ENCODE measurements at regions not wholly inside any gene's neighbourhood (a gene's known extent, or its start where the extent isn't known, plus 50 kb on each side); places are given as distances from the start of the nearest gene placed in this dataset.

- Histone ChIP-seq H2BK5ac (ENCODE audit: low read depth, low read length) (no peak overlapping the region), H3K9ac (replicated peaks in 1 of 4; ENCODE audit: extremely low read depth in 1 of 4, low read depth in 3 of 4, low read length in 3 of 4) (no peak overlapping the region), H3K4me2 (ENCODE audit: insufficient read depth in 1 of 2, low read depth in 2 of 2, low read length in 2 of 2) (no peak overlapping the region), H2AK5ac (ENCODE audit: low read depth, low read length) (no peak overlapping the region), H4K5ac (ENCODE audit: insufficient read length, low read depth, low read length) (no peak overlapping the region), H4K20me1 (replicated peaks in 1 of 2; ENCODE audit: control insufficient read depth in 1 of 2, insufficient read depth in 2 of 2, low read length in 2 of 2) (no peaks in the 10 kb centered on the region), H3K4ac (replicated peaks; ENCODE audit: insufficient read length, low read depth, low read length) (no peak overlapping the region), H3K23me2 (ENCODE audit: low read depth, low read length) (no peaks in the 10 kb centered on the region), H2BK15ac (ENCODE audit: low read length) (no peak overlapping the region), H3K9me3 (ENCODE audit: insufficient read depth in 2 of 2, low read depth in 1 of 2, low read length in 1 of 2) (no peaks in the 10 kb centered on the region), H3K79me2 (ENCODE audit: control insufficient read depth in 1 of 2, insufficient read depth in 2 of 2, low read length in 2 of 2) (no peaks in the 10 kb centered on the region), H4K91ac (replicated peaks; ENCODE audit: insufficient read length, low read length) (no peak overlapping the region), H3K56ac (replicated peaks; ENCODE audit: insufficient read length, low read depth, low read length) (no peak overlapping the region), H3K27ac (ENCODE audit: low read depth, low read length) (no peak overlapping the region), H2BK12ac (ENCODE audit: low read depth, low read length) (no peak overlapping the region), H3K27me3 (replicated peaks in 1 of 4; ENCODE audit: control insufficient read depth in 3 of 4, extremely low read depth in 1 of 4, insufficient read depth in 3 of 4, low read length in 3 of 4) (no peaks in the 10 kb centered on the region), H4K8ac (ENCODE audit: extremely low read depth, insufficient read depth, low read length) (no peak overlapping the region), H3K23ac (ENCODE audit: insufficient read length) (no peak overlapping the region), H2AFZ (ENCODE audit: low read length) (no peak overlapping the region), H3K4me1 (replicated peaks in 1 of 4; ENCODE audit: control insufficient read depth in 3 of 4, insufficient read depth in 4 of 4, low read length in 3 of 4) (peaks cover 0 to 6% (median 0%) of the 10 kb centered on the region in 4 experiments; a peak in 1 of 7 replicates), H2BK20ac (ENCODE audit: low read length) (no peak overlapping the region), H3K36me3 (ENCODE audit: control insufficient read depth in 2 of 4, insufficient read depth in 4 of 4, low read length in 3 of 4) (no peaks in the 10 kb centered on the region), H2BK120ac (replicated peaks; ENCODE audit: low read depth, low read length) (no peak overlapping the region), H3K14ac (ENCODE audit: insufficient read length) (no peak overlapping the region), H3K18ac (ENCODE audit: extremely low read depth, low read length) (no peak overlapping the region), H3K79me1 (ENCODE audit: low read depth, low read length) (no peaks in the 10 kb centered on the region), H3K4me3 (ENCODE audit: extremely low read depth in 1 of 4, insufficient read depth in 2 of 4, low read depth in 3 of 4, low read length in 4 of 4) (no peak overlapping the region)
- ChIA-PET CTCF (ENCODE audit: partially characterized antibody) (no interaction called here), POLR2A (ENCODE audit: partially characterized antibody) (no interaction called here)
- no peak for TF ChIP-seq KDM1A (IDR thresholded peaks at IDR 0.05; ENCODE audit: borderline replicate concordance, low read length)
- TF ChIP-seq TEAD4 (IDR thresholded peaks at IDR 0.05; ENCODE audit: low read depth, low read length) = no peak
- no peak for TF ChIP-seq RFX5 (IDR thresholded peaks at IDR 0.05; ENCODE audit: borderline replicate concordance, low read depth, low read length)
- no peak for TF ChIP-seq JUND (IDR thresholded peaks at IDR 0.05; ENCODE audit: low read length)
- TF ChIP-seq USF2 (IDR thresholded peaks at IDR 0.05; ENCODE audit: low read length) = no peak
- TF ChIP-seq ZNF274 (IDR thresholded peaks at IDR 0.05; ENCODE audit: borderline replicate concordance, extremely low read depth, low read length) = no peak
- TF ChIP-seq BCL11A (IDR thresholded peaks at IDR 0.05; ENCODE audit: low read depth in 2 of 2, low read length in 2 of 2) = no peak
- DNase-seq (ENCODE audit: low read depth in 1 of 2, low spot score in 2 of 2) = no peak
- WGBS, 2 experiments (ENCODE audit: extremely low coverage in 1 of 2, insufficient coverage in 1 of 2, insufficient read length in 1 of 2, insufficient replicate concordance in 2 of 2, low coverage in 1 of 2, low lambda C conversion rate in 2 of 2, missing lambda C conversion rate in 1 of 2) = 75% methylated on average over 4 of the region's 4 CpGs; no CpG with 5 or more reads in 1 of the 2 experiments
- FAIRE-seq = no peak
Observed at GRCh38 chr2:106334802-106335201, 133.4 kb downstream of the RGPD3 start.
